ENCODE measurements at regions not wholly inside any gene's neighbourhood (a gene's known extent, or its start where the extent isn't known, plus 50 kb on each side); places are given as distances from the start of the nearest gene placed in this dataset.

DNA sequence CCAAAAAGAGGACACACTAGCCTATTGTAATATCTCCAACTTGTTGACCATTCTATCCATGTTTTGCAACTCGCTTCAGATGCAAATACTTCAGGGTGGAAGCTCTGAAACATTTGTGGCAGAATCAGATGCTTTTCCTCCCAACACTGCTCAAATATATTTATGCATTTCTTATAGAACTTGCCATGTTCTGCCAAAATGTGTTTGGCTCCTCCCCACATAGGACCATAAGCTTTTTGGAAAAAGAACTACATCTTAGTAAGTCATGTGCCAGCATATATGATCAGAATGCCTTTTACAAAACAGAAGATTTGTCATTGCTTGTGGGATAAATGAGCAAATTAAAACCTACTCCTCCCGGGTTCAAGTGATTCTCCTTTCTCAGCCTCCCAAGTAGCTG lies 484.5 kb downstream of the TNS3 start:
- Mint-ChIP-seq H3K9me3 (ENCODE audit: low read depth, unreplicated experiment) (no peaks in the 10 kb centered on the region), H3K4me1 (ENCODE audit: low read depth, unreplicated experiment) (peaks cover 8% of the 10 kb centered on the region), H3K27ac (ENCODE audit: unreplicated experiment) (no peak overlapping the region), H3K27me3 (ENCODE audit: unreplicated experiment) (no peaks in the 10 kb centered on the region), H3K4me3 (ENCODE audit: low read depth, unreplicated experiment) (no peak overlapping the region), H3K36me3 (ENCODE audit: insufficient read depth, unreplicated experiment) (no peaks in the 10 kb centered on the region)
- no peak for TF ChIP-seq CTCF (IDR thresholded peaks at IDR 0.05; ENCODE audit: unreplicated experiment)
- CTCF ChIA-PET: no interaction called here
- intact Hi-C loops (cut with micrococcal nuclease; ENCODE audit: unreplicated experiment): no loop called here
- DNase-seq: no peak
- no TSS peak for BruUV-seq (replicated peaks)

GRCh38 chr7:47095946-47096345 lies 486.0 kb downstream of the TNS3 start:
- CTCF ChIA-PET: interaction anchor here (0.6 kb wide), 1 partner anchor 26 kb away, joined by 3 read pairs; no protein-coding TSS in a partner anchor
- H3K27me3 Mint-ChIP-seq (ENCODE audit: unreplicated experiment): no peaks in the 10 kb centered on the region
- H3K27ac Mint-ChIP-seq (ENCODE audit: unreplicated experiment): no peak overlapping the region
- H3K36me3 Mint-ChIP-seq (ENCODE audit: insufficient read depth, unreplicated experiment): no peaks in the 10 kb centered on the region
- BruUV-seq (replicated peaks): no TSS peak
- intact Hi-C loops (cut with micrococcal nuclease; ENCODE audit: unreplicated experiment): no loop called here
- no peak for DNase-seq
- no peak for TF ChIP-seq CTCF (IDR thresholded peaks at IDR 0.05; ENCODE audit: unreplicated experiment)
- no peaks in the 10 kb centered on the region for H3K9me3 Mint-ChIP-seq (ENCODE audit: low read depth, unreplicated experiment)
- no peak overlapping the region for H3K4me3 Mint-ChIP-seq (ENCODE audit: low read depth, unreplicated experiment)
- H3K4me1 Mint-ChIP-seq (ENCODE audit: low read depth, unreplicated experiment): peaks cover 5% of the 10 kb centered on the region

DNA sequence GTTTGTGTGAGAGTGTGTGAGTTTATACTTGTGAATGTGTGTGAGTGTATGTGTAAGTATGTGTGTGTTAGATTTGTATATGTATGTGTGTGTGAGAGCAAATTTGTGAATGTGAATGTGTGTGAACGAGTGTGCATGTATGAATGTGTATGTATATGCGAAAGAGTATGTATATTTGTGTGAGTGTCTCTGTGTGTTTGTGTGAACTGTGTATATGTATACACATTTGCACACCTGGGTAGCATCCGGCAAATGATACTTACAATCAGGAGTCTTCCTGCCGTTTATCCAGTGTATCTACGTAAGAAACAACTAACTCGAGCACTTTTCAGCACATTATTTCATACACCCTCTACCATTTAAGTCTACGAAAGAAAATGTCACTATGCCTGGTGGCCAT lies 487.4 kb downstream of the TNS3 start:
- Mint-ChIP-seq H3K4me3 (ENCODE audit: low read depth, unreplicated experiment) (no peak overlapping the region), H3K4me1 (ENCODE audit: low read depth, unreplicated experiment) (no peaks in the 10 kb centered on the region), H3K36me3 (ENCODE audit: insufficient read depth, unreplicated experiment) (no peaks in the 10 kb centered on the region), H3K27ac (ENCODE audit: unreplicated experiment) (no peak overlapping the region), H3K27me3 (ENCODE audit: unreplicated experiment) (no peaks in the 10 kb centered on the region), H3K9me3 (ENCODE audit: low read depth, unreplicated experiment) (no peaks in the 10 kb centered on the region)
- TF ChIP-seq CTCF (IDR thresholded peaks at IDR 0.05; ENCODE audit: unreplicated experiment): no peak
- no peak for DNase-seq
- CTCF ChIA-PET: interaction anchor here (0.7 kb wide), 1 partner anchor 1116 kb away, joined by 3 read pairs; no protein-coding TSS in a partner anchor
- no TSS peak for BruUV-seq (replicated peaks)
- intact Hi-C loops (cut with micrococcal nuclease; ENCODE audit: unreplicated experiment): no loop called here

DNA sequence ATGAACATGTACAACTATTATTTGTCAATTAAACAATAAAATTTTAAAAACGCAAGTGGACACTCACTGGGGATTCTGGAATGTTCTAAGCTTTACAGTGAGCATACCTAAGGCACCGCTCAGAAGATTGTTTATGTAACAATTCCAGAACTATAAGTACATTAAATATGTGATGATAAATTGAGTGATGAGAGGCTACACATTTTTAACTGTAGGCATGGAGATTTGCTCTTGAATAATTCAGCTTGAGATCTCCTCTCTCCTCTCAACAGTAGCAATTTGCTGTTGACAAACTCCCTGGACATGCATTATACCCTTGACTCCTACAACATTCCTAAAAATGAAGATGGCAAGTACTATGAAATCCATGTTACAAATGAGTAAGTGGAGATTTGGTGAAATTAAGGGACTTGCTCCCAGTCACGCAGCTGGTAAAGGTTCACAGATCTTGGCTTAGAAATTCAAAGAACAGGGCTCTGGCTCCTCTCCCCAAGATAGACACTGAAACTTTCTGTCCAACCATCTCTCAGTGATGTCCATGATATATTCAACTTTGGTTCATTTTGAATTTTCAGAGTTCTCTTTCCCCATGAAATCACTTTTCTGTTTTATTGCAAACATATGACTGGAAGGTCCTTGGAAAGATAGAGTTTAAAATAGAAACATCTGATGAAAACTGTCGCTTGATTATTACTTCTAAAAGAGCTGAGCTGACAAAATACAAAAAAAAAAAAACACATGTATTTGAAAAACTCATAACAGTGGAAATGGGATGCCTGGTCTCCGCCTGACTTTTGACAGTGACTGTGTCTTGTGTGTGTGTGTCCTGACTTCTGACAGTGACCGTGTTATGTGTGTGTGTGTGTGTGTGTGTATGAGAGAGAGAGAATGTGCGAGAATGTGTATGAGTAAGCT lies 488.3 kb downstream of the TNS3 start:
- CTCF ChIA-PET: interaction anchor here (0.6 to 0.7 kb wide), 2 partner anchors 185 to 1116 kb away, joined by 3 to 4 read pairs; no protein-coding TSS in a partner anchor
- Mint-ChIP-seq H3K36me3 (ENCODE audit: insufficient read depth, unreplicated experiment) (no peaks in the 10 kb centered on the region), H3K27ac (ENCODE audit: unreplicated experiment) (no peak overlapping the region), H3K27me3 (ENCODE audit: unreplicated experiment) (no peaks in the 10 kb centered on the region), H3K4me1 (ENCODE audit: low read depth, unreplicated experiment) (no peaks in the 10 kb centered on the region), H3K9me3 (ENCODE audit: low read depth, unreplicated experiment) (no peaks in the 10 kb centered on the region), H3K4me3 (ENCODE audit: low read depth, unreplicated experiment) (no peak overlapping the region)
- no TSS peak for BruUV-seq (replicated peaks)
- DNase-seq: no peak
- intact Hi-C loops (cut with micrococcal nuclease; ENCODE audit: unreplicated experiment): no loop called here
- TF ChIP-seq CTCF (IDR thresholded peaks at IDR 0.05; ENCODE audit: unreplicated experiment): no peak

Measured in Calu3 (cell line).